Ovary (tissue), 7 donors: ENCODE measurements at regions not wholly inside any gene's neighbourhood (a gene's known extent, or its start where the extent isn't known, plus 50 kb on each side); places are given as distances from the start of the nearest gene placed in this dataset.

Source experiments
- DNase-seq, 5 donors: peaks; one replicate each; pipeline ENCODE4 v3.0.0-alpha.2; 2019 to 2020
- H3K27ac ChIP-seq, 2 donors: fragments of 200-600 bp; one replicate each; pipeline versions ENCODE4 v1.5.1 to v1.8.0; 2019 to 2022
- H3K27me3 ChIP-seq: fragments of 200-600 bp; one replicate; pipeline ENCODE4 v1.8.0; 2022
- H3K36me3 ChIP-seq: fragments of 200-600 bp; sonication (generic); one replicate; pipeline ENCODE4 v1.5.1; 2019
- H3K4me1 ChIP-seq: one replicate; pipeline ENCODE4 v1.8.1; 2013; ENCODE audit warnings: mild to moderate bottlenecking, moderate library complexity; ENCODE audit not compliant: insufficient read depth
- H3K4me3 ChIP-seq: fragments of 200-600 bp; sonication (generic); one replicate; pipeline ENCODE4 v1.5.1; 2017
- H3K9me3 ChIP-seq, 2 donors: fragments of 200-600 bp in 1 of 2; sonication (generic) in 1 of 2; one replicate each; pipeline versions ENCODE4 v1.5.1 to v1.8.1; 2013 to 2019; ENCODE audit warnings: mild to moderate bottlenecking in 1 of 2, moderate library complexity in 1 of 2
- CTCF ChIP-seq, 3 donors: fragments of 450-650 bp in 2 of 3; fragments of 200-600 bp in 1 of 3; IDR thresholded peaks; one replicate each; pipeline versions ENCODE4 v1.5.1 to v1.8.0; 2016 to 2022; ENCODE audit warnings: antibody characterized with exemption in 3 of 3, mild to moderate bottlenecking in 1 of 3
- EP300 ChIP-seq: sonication (generic); formaldehyde crosslinking; IDR thresholded peaks from one replicate; pipeline ENCODE4 v1.6.1; 2017; ENCODE audit warnings: antibody characterized with exemption
- POLR2A ChIP-seq: fragments of 450-650 bp; IDR thresholded peaks from one replicate; pipeline ENCODE4 v1.6.1; 2017; ENCODE audit warnings: antibody characterized with exemption, mild to moderate bottlenecking, moderate library complexity
- WGBS, 3 donors: extraction: QIAGEN DNeasy Blood & Tissue Kit in 1 of 3; methylation state at CpG; one replicate each; pipeline versions ENCODE4 v1.1.5 to v1.1.7; 2013 to 2017; 5-methylcytosine and 5-hydroxymethylcytosine counted together
- intact Hi-C, 4 donors: fragments of 100-400 bp; cut with DNase I; formaldehyde crosslinking; loops; one replicate each; pipeline versions ENCODE4 v1.11.0 to v1.15.1; 2022 to 2023
- donor health status: DM: no; HTN: no; CAD: no; lungs with moderate emphysema.
- donor health status: DM: no; HTN: no; CAD: no.
- donor health status: Bipolar disorder and iron deficiency.
- donor health status: DM: no; HTN: no; CAD: no.
- donor health status: DM: yes; HTN: yes; CAD: no.

GRCh38 chr4:32858361-32858760, 2138.2 kb downstream of the PCDH7 start:
- intact Hi-C loops, result no loop called here
- no peak for DNase-seq
- H3K9me3 ChIP-seq, result no peaks in the 10 kb centered on the region
- no peaks in the 10 kb centered on the region for H3K4me1 ChIP-seq
- no peak overlapping the region for H3K27ac ChIP-seq
- TF ChIP-seq EP300, result no peak
- no peak for TF ChIP-seq CTCF (IDR thresholded peaks at IDR 0.05)
- TF ChIP-seq POLR2A, result no peak
- H3K27me3 ChIP-seq, result no peaks in the 10 kb centered on the region
- H3K4me3 ChIP-seq, result no peak overlapping the region
- no peaks in the 10 kb centered on the region for H3K36me3 ChIP-seq
- WGBS, 3 donors, result 22 to 57% (median 41%) methylated on average over 1 of the region's 1 CpG

- DNase-seq, result no peak
- Histone ChIP-seq H3K36me3 (no peaks in the 10 kb centered on the region), H3K4me1 (no peaks in the 10 kb centered on the region), H3K27me3 (no peaks in the 10 kb centered on the region), H3K27ac (no peak overlapping the region), H3K4me3 (no peak overlapping the region), H3K9me3 (no peaks in the 10 kb centered on the region)
- intact Hi-C loops, result no loop called here
- 86 to 97% (median 93%) methylated on average over 2 of the region's 2 CpGs for WGBS, 3 donors
- TF ChIP-seq EP300 (no peak), POLR2A (no peak), CTCF (IDR thresholded peaks at IDR 0.05) (no peak)
Observed at GRCh38 chr4:32858971-32859370, 2138.8 kb downstream of the PCDH7 start.

GRCh38 chr4:32864713-32865351, 2144.7 kb downstream of the PCDH7 start:
- no peaks in the 10 kb centered on the region for H3K36me3 ChIP-seq
- no peak for TF ChIP-seq CTCF (IDR thresholded peaks at IDR 0.05)
- TF ChIP-seq POLR2A, result no peak
- no peak for TF ChIP-seq EP300
- H3K4me3 ChIP-seq, result no peak overlapping the region
- no peak overlapping the region for H3K27ac ChIP-seq
- 89 to 91% (median 90%) methylated on average over 3 of the region's 3 CpGs for WGBS, 3 donors
- intact Hi-C loops, result no loop called here
- H3K9me3 ChIP-seq, result no peaks in the 10 kb centered on the region
- H3K27me3 ChIP-seq, result no peaks in the 10 kb centered on the region
- no peaks in the 10 kb centered on the region for H3K4me1 ChIP-seq
- no peak for DNase-seq

GRCh38 chr4:32876546-32876945, 2156.4 kb downstream of the PCDH7 start:
- no peaks in the 10 kb centered on the region for H3K4me1 ChIP-seq
- no peak overlapping the region for H3K27ac ChIP-seq
- H3K27me3 ChIP-seq, result no peaks in the 10 kb centered on the region
- no peaks in the 10 kb centered on the region for H3K36me3 ChIP-seq
- H3K4me3 ChIP-seq, result no peak overlapping the region
- no peaks in the 10 kb centered on the region for H3K9me3 ChIP-seq
- intact Hi-C loops, result no loop called here
- TF ChIP-seq POLR2A, result no peak
- no peak for TF ChIP-seq EP300
- TF ChIP-seq CTCF (IDR thresholded peaks at IDR 0.05), result no peak
- no peak for DNase-seq
- WGBS, 3 donors, result 80 to 85% (median 84%) methylated on average over 5 of the region's 5 CpGs
